Transverse colon (tissue), 3 donors: ENCODE measurements at regions not wholly inside any gene's neighbourhood (a gene's known extent, or its start where the extent isn't known, plus 50 kb on each side); places are given as distances from the start of the nearest gene placed in this dataset.
"Not testable (repeated sequence)": the region's sequence is repeated elsewhere in the genome, so short reads cannot be mapped to it uniquely, and the experiment has no call there.

Experiments
- EP300 ChIP-seq: sonication (generic); formaldehyde crosslinking; IDR thresholded peaks from one replicate; pipeline ENCODE4 v1.6.1; 2017; ENCODE audit warnings: antibody characterized with exemption, low read depth
- POLR2A ChIP-seq: fragments of 450-650 bp; IDR thresholded peaks from one replicate; pipeline ENCODE4 v1.6.1; 2016; ENCODE audit warnings: antibody characterized with exemption, mild to moderate bottlenecking, moderate library complexity
- TF ChIP-seq, protein P1 (sequence below), 5 experiments: fragments of 200-600 bp in 3 of 5; fragments of 450-650 bp in 2 of 5; sonication (generic) in 3 of 5; IDR thresholded peaks; 1 replicate in 2 of 5; 2 replicates in 3 of 5; pipeline ENCODE4 v1.5.1; 2016 to 2017; ENCODE audit warnings: antibody characterized with exemption in 5 of 5, inconsistent platforms in 3 of 5, mild to moderate bottlenecking in 2 of 5, moderate library complexity in 1 of 5

DNA sequence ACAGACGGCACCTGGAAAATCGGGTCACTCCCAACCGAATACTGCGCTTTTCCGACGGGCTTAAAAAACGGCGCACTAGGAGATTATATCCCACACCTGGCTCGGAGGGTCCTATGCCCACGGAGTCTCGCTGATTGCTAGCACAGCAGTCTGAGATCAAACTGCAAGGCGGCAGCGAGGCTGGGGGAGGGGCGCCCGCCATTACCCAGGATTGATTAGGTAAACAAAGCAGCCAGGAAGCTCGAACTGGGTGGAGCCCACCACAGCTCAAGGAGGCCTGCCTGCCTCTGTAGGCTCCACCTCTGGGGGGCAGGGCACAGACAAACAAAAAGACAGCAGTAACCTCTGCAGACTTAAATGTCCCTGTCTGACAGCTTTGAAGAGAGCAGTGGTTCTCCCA lies 64.5 kb downstream of the SLC30A10 start:
- not testable (repeated sequence) for TF ChIP-seq EP300, POLR2A
- TF ChIP-seq, protein P1, sequence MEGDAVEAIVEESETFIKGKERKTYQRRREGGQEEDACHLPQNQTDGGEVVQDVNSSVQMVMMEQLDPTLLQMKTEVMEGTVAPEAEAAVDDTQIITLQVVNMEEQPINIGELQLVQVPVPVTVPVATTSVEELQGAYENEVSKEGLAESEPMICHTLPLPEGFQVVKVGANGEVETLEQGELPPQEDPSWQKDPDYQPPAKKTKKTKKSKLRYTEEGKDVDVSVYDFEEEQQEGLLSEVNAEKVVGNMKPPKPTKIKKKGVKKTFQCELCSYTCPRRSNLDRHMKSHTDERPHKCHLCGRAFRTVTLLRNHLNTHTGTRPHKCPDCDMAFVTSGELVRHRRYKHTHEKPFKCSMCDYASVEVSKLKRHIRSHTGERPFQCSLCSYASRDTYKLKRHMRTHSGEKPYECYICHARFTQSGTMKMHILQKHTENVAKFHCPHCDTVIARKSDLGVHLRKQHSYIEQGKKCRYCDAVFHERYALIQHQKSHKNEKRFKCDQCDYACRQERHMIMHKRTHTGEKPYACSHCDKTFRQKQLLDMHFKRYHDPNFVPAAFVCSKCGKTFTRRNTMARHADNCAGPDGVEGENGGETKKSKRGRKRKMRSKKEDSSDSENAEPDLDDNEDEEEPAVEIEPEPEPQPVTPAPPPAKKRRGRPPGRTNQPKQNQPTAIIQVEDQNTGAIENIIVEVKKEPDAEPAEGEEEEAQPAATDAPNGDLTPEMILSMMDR (IDR thresholded peaks at IDR 0.05) = not testable (repeated sequence)
